GM18873 (cell line): ENCODE measurements at regions not wholly inside any gene's neighbourhood (a gene's known extent, or its start where the extent isn't known, plus 50 kb on each side); places are given as distances from the start of the nearest gene placed in this dataset.
"Not testable (repeated sequence)": the region's sequence is repeated elsewhere in the genome, so short reads cannot be mapped to it uniquely, and the experiment has no call there.

Experiments used
- ATAC-seq: cut with Tn5 transposase; IDR thresholded peaks from one replicate; pipeline ENCODE4 v1.9.1; 2021; ENCODE audit warnings: mild to moderate bottlenecking, moderate library complexity, moderate number of reproducible peaks; ENCODE audit not compliant: unreplicated experiment, low FRiP score

DNA sequence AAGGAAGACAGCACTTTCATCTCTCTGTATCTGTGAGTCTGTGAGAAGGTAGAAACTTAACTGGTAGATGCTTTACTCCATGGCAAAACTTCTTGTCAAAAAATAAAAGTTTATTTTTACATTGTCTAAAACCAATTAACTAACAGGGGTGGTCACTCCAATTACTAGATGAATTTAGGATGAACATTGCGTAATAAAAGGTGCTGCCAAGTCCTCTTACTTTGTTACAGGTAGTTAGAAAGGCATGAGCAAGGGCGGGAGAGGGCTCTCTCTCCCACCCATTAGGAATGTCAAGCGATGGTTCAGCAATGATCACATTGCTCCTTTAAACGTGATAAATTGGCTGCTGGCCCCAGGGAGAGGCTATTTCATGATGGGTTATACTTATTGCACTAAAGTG is 512.3 kb downstream of the SLITRK5 start:
- no peak for ATAC-seq

GRCh38 chr13:88188986-88189385 is 517.8 kb downstream of the SLITRK5 start:
- no peak for ATAC-seq

- no peak for ATAC-seq
Observed at GRCh38 chr13:88189728-88190127, 518.6 kb downstream of the SLITRK5 start.

DNA sequence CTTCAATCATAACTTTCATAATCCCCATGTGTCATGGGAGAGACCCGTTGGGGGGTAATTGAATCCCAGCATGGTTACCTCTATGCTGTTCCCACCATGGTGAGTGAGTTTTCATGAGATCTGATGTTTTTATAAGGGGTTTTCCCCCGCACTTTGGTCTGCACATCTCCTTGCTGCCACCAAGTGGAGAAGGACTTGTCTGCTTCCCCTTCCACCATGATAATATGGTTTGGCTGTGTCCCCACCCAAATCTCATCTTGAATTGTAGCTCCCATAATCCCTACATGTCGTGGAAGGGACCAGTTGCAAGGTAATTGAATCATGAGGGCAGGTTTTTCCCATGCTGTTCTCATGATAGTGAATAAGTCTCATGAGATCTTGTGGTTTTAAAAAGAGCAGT is 524.9 kb downstream of the SLITRK5 start:
- ATAC-seq: no peak

DNA sequence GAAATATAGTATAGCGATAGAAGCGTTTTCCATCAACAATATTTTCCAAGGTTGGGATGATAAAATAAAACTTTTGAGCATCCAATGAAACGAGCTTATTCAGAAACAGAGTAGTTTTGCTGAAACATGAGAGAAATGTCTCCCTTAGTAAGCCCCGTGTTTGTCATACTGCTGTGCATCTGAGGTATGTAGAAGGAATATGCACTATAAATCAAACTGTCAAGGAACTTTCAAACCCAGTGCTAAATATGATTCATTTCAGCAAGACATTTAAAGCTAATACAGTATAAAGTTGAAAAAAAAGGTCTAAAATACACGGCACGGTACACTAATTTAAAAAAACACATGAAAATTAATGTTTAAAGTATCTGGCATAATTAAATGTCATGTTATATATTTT is 546.2 kb downstream of the SLITRK5 start:
- ATAC-seq: no peak

GRCh38 chr13:88217883-88218282 is 546.7 kb downstream of the SLITRK5 start:
- ATAC-seq: no peak

DNA sequence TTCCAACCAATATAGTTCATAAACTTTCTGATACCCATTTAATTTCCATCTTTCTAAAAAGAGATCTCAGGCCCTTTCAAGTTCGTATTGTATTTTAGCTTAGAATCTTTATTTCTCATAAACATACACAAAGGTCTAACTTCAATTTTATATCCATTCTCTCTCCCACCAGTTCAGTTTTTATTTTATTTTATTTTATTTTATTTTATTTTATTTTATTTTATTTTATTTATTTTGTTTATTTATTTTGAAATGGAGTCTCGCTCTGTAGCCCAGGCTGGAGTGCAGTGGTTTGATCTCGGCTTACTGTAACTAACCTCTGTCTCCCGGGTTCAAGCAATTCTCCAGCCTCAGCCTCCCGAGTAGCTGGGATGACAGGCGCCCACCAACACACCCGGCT is 552.8 kb downstream of the SLITRK5 start:
- no peak for ATAC-seq

GRCh38 chr13:88235441-88235840 is 564.3 kb downstream of the SLITRK5 start:
- ATAC-seq: no peak

GRCh38 chr13:88246239-88246638 is 575.1 kb downstream of the SLITRK5 start:
- no peak for ATAC-seq

- ATAC-seq: no peak
Observed at GRCh38 chr13:88248393-88248792, 577.2 kb downstream of the SLITRK5 start.

- no peak for ATAC-seq
Observed at GRCh38 chr13:88257706-88258105, 586.5 kb downstream of the SLITRK5 start.

GRCh38 chr13:88263808-88264207 is 592.6 kb downstream of the SLITRK5 start:
- ATAC-seq: no peak

DNA sequence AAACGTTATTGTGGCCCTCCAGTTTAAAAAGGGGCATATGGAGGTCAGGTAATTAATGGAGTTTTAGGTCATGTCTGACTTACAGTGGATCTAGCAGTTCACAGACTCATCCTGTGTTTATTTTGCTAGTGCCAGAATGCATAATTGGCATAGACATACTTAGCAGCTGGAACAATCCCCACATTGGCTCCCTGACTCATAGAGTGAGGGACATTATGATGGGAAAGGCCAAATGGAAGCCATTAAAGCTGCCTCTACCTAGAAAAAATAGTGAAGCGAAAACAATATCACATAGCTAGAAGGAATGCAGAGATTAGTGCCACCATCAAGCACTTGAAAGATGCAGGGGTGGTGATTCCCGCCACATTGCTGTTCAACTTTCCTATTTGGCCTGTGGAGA is 610.7 kb downstream of the SLITRK5 start:
- ATAC-seq: no peak

DNA sequence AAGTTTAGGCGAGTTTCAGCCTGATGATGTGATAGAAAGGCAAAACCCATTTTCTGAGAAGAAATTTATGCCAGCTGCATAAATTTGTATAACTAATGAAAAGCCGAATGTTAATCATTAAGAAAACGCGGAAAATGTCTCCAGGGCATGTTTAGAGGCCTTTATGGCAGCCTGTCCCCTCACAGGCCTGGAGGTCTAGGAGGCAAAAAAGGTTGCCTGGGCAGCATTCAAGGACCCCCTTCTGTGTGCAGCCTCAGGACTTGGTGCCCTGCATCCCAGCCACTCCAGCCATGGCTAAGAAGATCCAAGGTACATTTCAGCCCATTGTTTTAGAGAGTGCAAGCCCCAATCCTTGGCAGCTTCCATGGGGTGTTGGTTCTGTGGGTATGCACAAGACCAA is 614.2 kb downstream of the SLITRK5 start:
- no peak for ATAC-seq

DNA sequence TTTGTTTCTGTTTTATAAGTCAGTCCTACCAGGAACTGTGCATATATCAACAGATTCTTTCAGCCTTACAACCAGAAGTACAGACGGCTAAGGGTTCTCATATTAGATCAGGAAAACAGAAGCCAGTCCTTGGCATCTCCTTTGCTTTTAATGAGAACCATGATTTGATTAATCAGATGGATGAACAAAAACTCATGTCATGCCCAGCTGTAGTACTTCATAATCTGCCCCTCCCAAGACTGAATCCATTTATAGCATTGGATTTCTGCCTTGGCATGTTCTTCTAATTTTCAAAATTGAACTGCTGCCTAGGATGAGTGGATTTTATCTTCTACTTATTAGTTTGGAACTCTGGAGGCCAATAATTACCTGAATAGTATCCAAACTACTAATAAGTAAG is 617.2 kb downstream of the SLITRK5 start:
- ATAC-seq: no peak

DNA sequence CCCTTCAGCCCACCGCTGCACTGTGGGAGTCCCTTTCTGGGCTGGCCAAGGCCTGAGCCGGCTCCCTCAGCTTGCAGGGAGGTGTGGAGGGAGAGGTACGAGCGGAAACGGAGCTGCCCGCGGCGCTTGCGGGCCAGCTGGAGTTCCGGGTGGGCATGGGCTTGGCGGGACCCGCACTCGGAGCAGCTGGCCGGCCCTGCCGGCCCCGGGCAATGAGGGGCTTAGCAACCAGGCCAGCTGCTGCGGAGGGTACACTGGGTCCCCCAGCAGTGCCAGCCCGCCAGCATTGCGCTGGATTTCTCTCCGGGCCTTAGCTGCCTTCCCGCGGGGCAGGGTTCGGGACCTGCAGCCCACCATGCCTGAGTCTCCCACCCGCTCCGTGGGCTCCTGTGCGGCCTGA is 620.6 kb downstream of the SLITRK5 start:
- not testable (repeated sequence) for ATAC-seq

DNA sequence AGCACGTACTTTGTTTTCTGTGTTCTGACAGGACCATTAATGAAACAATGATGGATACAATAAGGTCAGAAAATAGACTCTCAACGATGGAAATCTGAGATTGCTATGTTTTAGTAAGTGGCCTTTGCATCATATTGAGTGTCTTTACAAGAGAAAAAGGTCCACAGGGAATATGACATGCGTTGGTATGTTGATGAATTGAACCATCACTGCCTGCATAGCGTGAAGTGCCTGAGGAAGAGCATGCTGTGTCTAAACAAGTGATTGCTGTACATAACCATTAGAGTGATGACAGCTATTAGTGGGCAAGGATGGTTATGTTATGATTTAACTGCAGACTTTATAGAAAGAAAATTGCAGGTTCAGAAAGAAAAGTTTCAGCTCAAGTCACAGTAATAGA is 623.2 kb downstream of the SLITRK5 start:
- ATAC-seq: no peak

DNA sequence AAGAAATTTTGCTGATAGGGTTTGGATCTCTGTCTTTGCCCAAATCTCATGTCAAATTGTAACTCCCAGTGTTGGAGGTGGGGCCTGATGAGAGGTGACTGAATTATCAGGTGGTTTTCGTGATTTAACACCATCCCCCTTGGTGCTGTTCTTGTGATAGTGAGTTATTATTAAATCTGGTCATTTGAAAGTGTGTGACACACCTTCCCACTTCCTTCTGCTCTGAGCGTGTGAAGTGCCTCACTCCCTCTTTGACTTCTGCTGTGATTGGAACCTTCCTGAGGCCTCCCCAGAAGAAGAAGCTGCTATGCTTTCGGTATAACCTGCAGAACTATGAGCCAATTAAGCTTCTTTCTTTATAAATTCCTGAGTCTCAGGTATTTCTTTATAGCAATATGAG is 632.0 kb downstream of the SLITRK5 start:
- no peak for ATAC-seq

DNA sequence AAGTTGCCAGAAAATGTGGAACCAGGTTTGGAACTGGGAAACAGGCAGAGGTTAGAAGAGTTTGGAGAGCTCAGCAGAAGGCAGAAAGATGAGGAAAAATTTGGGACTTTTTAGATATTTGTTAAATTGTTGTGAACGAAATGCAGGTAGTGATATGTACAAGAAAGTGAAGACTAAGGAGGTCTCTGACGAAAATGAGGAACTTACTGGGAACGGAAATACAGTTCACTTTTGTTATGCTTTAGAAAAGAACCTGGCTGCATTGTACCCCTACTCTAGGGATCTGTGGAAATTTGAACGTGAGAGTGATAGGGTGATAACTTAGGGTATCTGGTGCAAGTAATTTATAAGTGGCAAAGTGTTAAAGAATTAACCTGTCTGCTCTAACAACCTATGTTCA is 632.4 kb downstream of the SLITRK5 start:
- no peak for ATAC-seq

GRCh38 chr13:88314496-88314895 is 643.3 kb downstream of the SLITRK5 start:
- ATAC-seq: no peak

- no peak for ATAC-seq
Observed at GRCh38 chr13:88329066-88329465, 657.9 kb downstream of the SLITRK5 start.

- ATAC-seq: no peak
Observed at GRCh38 chr13:88339271-88339741, 668.1 kb downstream of the SLITRK5 start.

DNA sequence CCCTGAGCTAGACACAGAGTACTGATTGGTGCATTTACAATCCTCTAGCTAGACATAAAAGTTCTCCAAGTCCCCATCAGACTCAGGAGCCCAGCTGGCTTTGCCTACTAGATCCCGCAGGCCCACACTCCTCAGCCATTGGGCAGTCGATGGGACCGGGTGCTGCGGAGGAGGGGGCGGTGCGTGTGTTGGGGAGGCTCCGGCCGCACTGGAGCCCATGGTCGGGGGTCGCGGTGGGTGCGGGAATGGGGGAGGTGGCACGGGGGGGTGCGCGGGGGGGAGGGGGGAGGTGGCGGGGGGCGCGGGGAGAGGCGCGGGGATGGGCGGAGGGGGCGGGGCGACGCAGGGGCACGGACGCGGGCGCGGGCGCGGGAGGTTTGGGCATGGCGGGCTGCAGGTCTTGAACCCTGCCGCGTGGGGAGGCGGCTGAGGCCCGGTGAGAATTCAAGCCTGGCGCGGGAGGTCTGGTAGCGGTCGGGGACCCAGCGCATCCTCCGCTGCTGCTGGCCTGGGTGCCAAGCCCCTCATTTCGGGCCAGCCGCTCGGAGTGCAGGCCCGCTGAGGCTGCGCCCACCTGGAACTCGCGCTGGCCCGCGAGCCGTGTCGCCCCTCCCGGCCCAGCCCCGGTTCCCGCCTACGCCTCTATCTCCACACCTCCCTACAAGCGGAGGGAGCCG is 674.1 kb downstream of the SLITRK5 start:
- ATAC-seq: no peak
